PC-3 (cell line): ENCODE measurements at regions not wholly inside any gene's neighbourhood (a gene's known extent, or its start where the extent isn't known, plus 50 kb on each side); places are given as distances from the start of the nearest gene placed in this dataset.

ENCODE experiments used
- ATAC-seq: fragments of 200-7000 bp; cut with Tn5 transposase; 2 replicates; pipeline ENCODE4 v1.9.1; 2020; ENCODE audit warnings: mild to moderate bottlenecking, moderate library complexity
- BruUV-seq: library from RNA; stranded (reverse); fragments of 400-500 nt; replicated peaks from 2 replicates; lab custom pipeline; 2021; lab: Mats Ljungman, UMichigan
- CTCF ChIA-PET: fragments of 300-600 bp; sonication (Branson Sonifier 250); formaldehyde crosslinking; loops from one replicate; lab custom pipeline; 2022; ENCODE audit warnings: antibody characterized with exemption; lab: Charles Lee
- POLR2A ChIA-PET: fragments of 300-600 bp; sonication (Branson Sonifier 250); formaldehyde crosslinking; loops from one replicate; lab custom pipeline; 2022; ENCODE audit warnings: antibody characterized with exemption; ENCODE audit not compliant: unreplicated experiment; lab: Charles Lee
- DNase-seq: peaks from one replicate; pipeline ENCODE4 v3.0.0-alpha.2; 2015
- H2AFZ ChIP-seq: fragments of 300-600 bp; sonication (generic); 2 replicates; pipeline ENCODE4 v1.6.0; 2016; ENCODE audit warnings: antibody characterized with exemption, low read length
- H3F3A ChIP-seq: fragments of 300-600 bp; sonication (generic); one replicate; pipeline ENCODE4 v1.6.0; 2017; ENCODE audit warnings: antibody characterized with exemption, low read length, control low read depth, mild to moderate bottlenecking; ENCODE audit not compliant: unreplicated experiment
- H3K27ac ChIP-seq: fragments of 300-600 bp; sonication (generic); 2 replicates; pipeline ENCODE4 v1.5.1; 2016; ENCODE audit warnings: mild to moderate bottlenecking, low read length
- H3K27me3 ChIP-seq: fragments of 300-600 bp; sonication (generic); 2 replicates; pipeline ENCODE4 v1.6.1; 2016; ENCODE audit warnings: low read length, mixed read lengths
- H3K36me3 ChIP-seq: fragments of 300-600 bp; sonication (generic); 2 replicates; pipeline ENCODE4 v1.6.1; 2016; ENCODE audit warnings: low read depth, mixed run types, low read length, mixed read lengths
- H3K4me1 ChIP-seq: fragments of 300-600 bp; sonication (generic); 2 replicates; pipeline ENCODE4 v1.5.1; 2016; ENCODE audit warnings: low read length; ENCODE audit not compliant: insufficient read depth
- H3K4me2 ChIP-seq: fragments of 300-600 bp; sonication (generic); 2 replicates; pipeline ENCODE4 v1.6.0; 2016; ENCODE audit warnings: low read length
- H3K4me3 ChIP-seq: fragments of 300-600 bp; sonication (generic); 2 replicates; pipeline ENCODE4 v1.5.1; 2016; ENCODE audit warnings: mild to moderate bottlenecking, low read length, mixed read lengths
- H3K79me2 ChIP-seq: fragments of 300-600 bp; sonication (generic); 2 replicates; pipeline ENCODE4 v1.6.1; 2017; ENCODE audit warnings: low read length, mixed read lengths
- H3K9ac ChIP-seq: fragments of 300-600 bp; sonication (generic); 2 replicates; pipeline ENCODE4 v1.6.0; 2016; ENCODE audit warnings: mild to moderate bottlenecking, low read length
- H3K9me2 ChIP-seq: fragments of 300-600 bp; sonication (generic); replicated peaks from 2 replicates; pipeline ENCODE4 v1.6.1; 2016; ENCODE audit warnings: mixed run types, low read length, mixed read lengths
- H3K9me3 ChIP-seq: fragments of 300-600 bp; sonication (generic); 2 replicates; pipeline ENCODE4 v1.6.1; 2016; ENCODE audit warnings: low read length, mixed read lengths
- H4K20me1 ChIP-seq: fragments of 300-600 bp; sonication (generic); 2 replicates; pipeline ENCODE4 v1.6.1; 2016; ENCODE audit warnings: low read length, mixed read lengths
- EZH2 ChIP-seq: fragments of 300-600 bp; sonication (generic); IDR thresholded peaks from one replicate; pipeline ENCODE4 v1.6.1; 2017; ENCODE audit warnings: antibody characterized with exemption, mild to moderate bottlenecking, low read length; ENCODE audit not compliant: unreplicated experiment
- EZH2phosphoT487 ChIP-seq: fragments of 300-600 bp; sonication (generic); IDR thresholded peaks from 2 replicates; pipeline ENCODE4 v1.6.1; 2018; ENCODE audit warnings: mild to moderate bottlenecking, antibody characterized with exemption, low read length, borderline replicate concordance
- intact Hi-C: fragments of 100-400 bp; cut with micrococcal nuclease; formaldehyde crosslinking; loops from 2 replicates; pipeline ENCODE4 v1.9.0; 2023
- TF ChIP-seq, protein P1 (sequence below): fragments of 300-600 bp; sonication (generic); conservative IDR thresholded peaks from 2 replicates; pipeline ENCODE4 v1.5.1; 2017; ENCODE audit warnings: antibody characterized with exemption, low read depth, mild to moderate bottlenecking, low read length

- H3K79me2 ChIP-seq, result no peaks in the 10 kb centered on the region
- BruUV-seq, result no TSS peak
- no peaks in the 10 kb centered on the region for H3K36me3 ChIP-seq
- no peak for DNase-seq
- CTCF ChIA-PET, result no interaction called here
- no peaks in the 10 kb centered on the region for H4K20me1 ChIP-seq
- intact Hi-C loops, result no loop called here
- no peak overlapping the region for H3K27ac ChIP-seq
- no peak overlapping the region for H3K4me3 ChIP-seq
- no peak for ATAC-seq
- no peaks in the 10 kb centered on the region for H3K27me3 ChIP-seq
- no peak overlapping the region for H3K4me2 ChIP-seq
- no peaks in the 10 kb centered on the region for H3K9me2 ChIP-seq
- no peaks in the 10 kb centered on the region for H3K9me3 ChIP-seq
- no peak overlapping the region for H2AFZ ChIP-seq
- no peaks in the 10 kb centered on the region for H3K4me1 ChIP-seq
- no peak for TF ChIP-seq EZH2
- TF ChIP-seq, protein P1, sequence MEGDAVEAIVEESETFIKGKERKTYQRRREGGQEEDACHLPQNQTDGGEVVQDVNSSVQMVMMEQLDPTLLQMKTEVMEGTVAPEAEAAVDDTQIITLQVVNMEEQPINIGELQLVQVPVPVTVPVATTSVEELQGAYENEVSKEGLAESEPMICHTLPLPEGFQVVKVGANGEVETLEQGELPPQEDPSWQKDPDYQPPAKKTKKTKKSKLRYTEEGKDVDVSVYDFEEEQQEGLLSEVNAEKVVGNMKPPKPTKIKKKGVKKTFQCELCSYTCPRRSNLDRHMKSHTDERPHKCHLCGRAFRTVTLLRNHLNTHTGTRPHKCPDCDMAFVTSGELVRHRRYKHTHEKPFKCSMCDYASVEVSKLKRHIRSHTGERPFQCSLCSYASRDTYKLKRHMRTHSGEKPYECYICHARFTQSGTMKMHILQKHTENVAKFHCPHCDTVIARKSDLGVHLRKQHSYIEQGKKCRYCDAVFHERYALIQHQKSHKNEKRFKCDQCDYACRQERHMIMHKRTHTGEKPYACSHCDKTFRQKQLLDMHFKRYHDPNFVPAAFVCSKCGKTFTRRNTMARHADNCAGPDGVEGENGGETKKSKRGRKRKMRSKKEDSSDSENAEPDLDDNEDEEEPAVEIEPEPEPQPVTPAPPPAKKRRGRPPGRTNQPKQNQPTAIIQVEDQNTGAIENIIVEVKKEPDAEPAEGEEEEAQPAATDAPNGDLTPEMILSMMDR, result no peak
- TF ChIP-seq EZH2phosphoT487, result no peak
- no peaks in the 10 kb centered on the region for H3F3A ChIP-seq
- POLR2A ChIA-PET, result no interaction called here
- no peak overlapping the region for H3K9ac ChIP-seq
These were observed 335.6 kb downstream of the CYRIA start for GRCh38 chr2:16330012-16330411.

DNA sequence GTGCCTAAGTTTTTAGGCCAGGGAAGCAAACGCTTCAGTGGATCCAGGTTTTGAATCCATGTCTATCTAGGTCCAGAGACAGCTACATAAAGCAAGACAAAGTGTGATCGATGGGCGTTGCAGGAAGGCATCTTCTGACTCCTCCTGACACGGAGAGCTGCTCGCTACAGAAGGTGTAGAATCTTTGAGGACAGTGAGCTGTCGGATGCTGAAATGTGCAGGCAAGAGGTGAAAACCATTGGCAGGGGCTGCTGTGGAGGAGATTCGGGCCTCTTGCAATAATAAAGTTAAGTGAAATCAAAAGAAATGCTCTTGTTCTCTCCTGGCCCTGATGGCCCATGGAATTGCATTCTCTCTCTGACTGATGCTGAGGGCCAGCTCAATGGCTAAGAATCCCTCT lies 336.2 kb downstream of the CYRIA start:
- CTCF ChIA-PET, result no interaction called here
- H3K27me3 ChIP-seq, result no peaks in the 10 kb centered on the region
- intact Hi-C loops, result no loop called here

GRCh38 chr2:16328521-16329190 lies 337.0 kb downstream of the CYRIA start:
- Histone ChIP-seq H3K4me1 (no peaks in the 10 kb centered on the region), H3K27me3 (no peaks in the 10 kb centered on the region), H4K20me1 (no peaks in the 10 kb centered on the region), H3K4me2 (no peak overlapping the region), H3K27ac (no peak overlapping the region), H3K9me3 (no peaks in the 10 kb centered on the region), H3K36me3 (no peaks in the 10 kb centered on the region), H3K9me2 (no peaks in the 10 kb centered on the region), H2AFZ (no peak overlapping the region), H3K79me2 (no peaks in the 10 kb centered on the region), H3F3A (no peaks in the 10 kb centered on the region), H3K9ac (no peak overlapping the region), H3K4me3 (no peak overlapping the region)
- POLR2A ChIA-PET, result no interaction called here
- DNase-seq (no peak), ATAC-seq (no peak)
- CTCF ChIA-PET, result no interaction called here
- no TSS peak for BruUV-seq
- intact Hi-C loops, result no loop called here
- TF ChIP-seq, protein P1, result no peak
- TF ChIP-seq EZH2, result no peak
- TF ChIP-seq EZH2phosphoT487, result no peak

More for the DNA sequence above, 336.2 kb downstream of the CYRIA start:
- no peaks in the 10 kb centered on the region for H3K79me2 ChIP-seq
- no peaks in the 10 kb centered on the region for H4K20me1 ChIP-seq
- POLR2A ChIA-PET, result no interaction called here
- no peak overlapping the region for H3K9ac ChIP-seq
- DNase-seq (no peak), ATAC-seq (no peak)
- no peak overlapping the region for H3K27ac ChIP-seq
- H3F3A ChIP-seq, result no peaks in the 10 kb centered on the region
- H3K36me3 ChIP-seq, result no peaks in the 10 kb centered on the region
- no peaks in the 10 kb centered on the region for H3K4me1 ChIP-seq
- no peak for TF ChIP-seq EZH2
- no peak for TF ChIP-seq EZH2phosphoT487
- TF ChIP-seq, protein P1, result no peak
- H3K9me3 ChIP-seq, result no peaks in the 10 kb centered on the region
- no peak overlapping the region for H3K4me2 ChIP-seq
- no TSS peak for BruUV-seq
- no peak overlapping the region for H3K4me3 ChIP-seq
- H2AFZ ChIP-seq, result no peak overlapping the region
- H3K9me2 ChIP-seq, result no peaks in the 10 kb centered on the region
